ENCODE measurements at regions not wholly inside any gene's neighbourhood (a gene's known extent, or its start where the extent isn't known, plus 50 kb on each side); places are given as distances from the start of the nearest gene placed in this dataset.

- TF ChIP-seq, protein P1, sequence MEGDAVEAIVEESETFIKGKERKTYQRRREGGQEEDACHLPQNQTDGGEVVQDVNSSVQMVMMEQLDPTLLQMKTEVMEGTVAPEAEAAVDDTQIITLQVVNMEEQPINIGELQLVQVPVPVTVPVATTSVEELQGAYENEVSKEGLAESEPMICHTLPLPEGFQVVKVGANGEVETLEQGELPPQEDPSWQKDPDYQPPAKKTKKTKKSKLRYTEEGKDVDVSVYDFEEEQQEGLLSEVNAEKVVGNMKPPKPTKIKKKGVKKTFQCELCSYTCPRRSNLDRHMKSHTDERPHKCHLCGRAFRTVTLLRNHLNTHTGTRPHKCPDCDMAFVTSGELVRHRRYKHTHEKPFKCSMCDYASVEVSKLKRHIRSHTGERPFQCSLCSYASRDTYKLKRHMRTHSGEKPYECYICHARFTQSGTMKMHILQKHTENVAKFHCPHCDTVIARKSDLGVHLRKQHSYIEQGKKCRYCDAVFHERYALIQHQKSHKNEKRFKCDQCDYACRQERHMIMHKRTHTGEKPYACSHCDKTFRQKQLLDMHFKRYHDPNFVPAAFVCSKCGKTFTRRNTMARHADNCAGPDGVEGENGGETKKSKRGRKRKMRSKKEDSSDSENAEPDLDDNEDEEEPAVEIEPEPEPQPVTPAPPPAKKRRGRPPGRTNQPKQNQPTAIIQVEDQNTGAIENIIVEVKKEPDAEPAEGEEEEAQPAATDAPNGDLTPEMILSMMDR (IDR thresholded peaks at IDR 0.05) = no peak
- no peak for TF ChIP-seq POLR2A (IDR thresholded peaks at IDR 0.05)
Observed at GRCh38 chr15:99503411-99503810, 62.4 kb upstream of the MEF2A start.

Measured in esophagus squamous epithelium (tissue), 4 donors.